ENCODE measurements at regions not wholly inside any gene's neighbourhood (a gene's known extent, or its start where the extent isn't known, plus 50 kb on each side); places are given as distances from the start of the nearest gene placed in this dataset.

DNA sequence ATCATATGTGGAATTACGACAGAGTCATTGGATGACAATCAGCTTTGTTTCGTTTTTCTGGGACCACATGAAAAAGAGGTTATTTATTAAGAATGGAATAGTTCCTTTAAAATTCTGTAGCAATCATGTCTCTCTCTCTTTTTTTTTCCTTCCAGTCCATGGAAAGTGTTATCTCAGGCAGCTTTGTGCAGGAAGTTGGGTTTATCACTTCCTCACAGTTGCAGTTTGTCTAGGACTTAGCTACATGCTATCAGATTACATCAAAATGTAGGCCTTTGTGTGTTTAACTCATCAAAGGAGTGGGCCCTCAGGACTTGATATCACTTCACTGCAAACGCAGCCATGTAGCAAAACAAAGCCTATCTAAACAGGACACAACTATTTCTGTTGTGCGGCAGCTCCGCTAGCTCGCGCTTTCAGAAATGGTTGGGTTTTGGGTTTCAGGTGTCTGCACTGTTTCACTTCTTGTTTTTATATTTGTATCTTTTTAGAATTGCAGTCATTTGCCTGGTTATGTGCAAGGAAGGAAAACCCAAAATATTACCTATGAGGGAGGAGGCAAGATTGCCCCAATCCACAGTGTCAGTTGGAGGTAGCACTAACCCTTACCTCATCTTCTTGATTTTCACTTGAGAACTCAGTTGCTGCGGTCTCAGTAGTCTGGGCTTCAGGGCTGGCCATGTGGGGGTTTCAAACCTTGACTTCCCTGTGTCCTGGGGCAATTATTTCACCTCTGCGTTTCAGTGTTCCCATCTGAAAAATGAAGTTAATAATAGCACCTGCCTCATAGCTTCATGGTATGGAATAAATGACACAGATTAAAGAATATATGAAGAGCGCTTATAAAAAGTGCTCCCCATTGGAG lies 66.7 kb downstream of the HHEX start:
- Histone ChIP-seq H2AK5ac (ENCODE audit: low read depth, low read length) (peak overlapping the region; percentile 78), H3K4me1 (ENCODE audit: control insufficient read depth, insufficient read depth, low read length) (peaks cover 14% of the 10 kb centered on the region), H2BK20ac (ENCODE audit: low read depth, low read length) (peak overlapping the region; percentile 23), H3K18ac (ENCODE audit: low read depth, low read length) (peak overlapping the region; percentile 42), H2BK5ac (ENCODE audit: low read depth, low read length, poor library complexity, severe bottlenecking) (peak overlapping the region; percentile 30), H2AFZ (replicated peaks; ENCODE audit: low read length, poor library complexity) (peak overlapping the region; percentile 90), H4K91ac (ENCODE audit: insufficient read depth, low read depth, low read length) (peak overlapping the region; percentile 60), H3K9ac (ENCODE audit: low read depth, low read length) (no peak overlapping the region; the same call in 1 of the 2 replicates), H3K4ac (ENCODE audit: low read depth, low read length) (peak overlapping the region; percentile 60), H2BK15ac (ENCODE audit: low read depth, low read length) (peak overlapping the region; percentile 28; the same call in 2 of the 3 replicates), H3K9me1 (ENCODE audit: insufficient read depth, low read length) (peaks cover 18% of the 10 kb centered on the region), H2AK9ac (replicated peaks; ENCODE audit: low read depth, low read length, poor library complexity) (no peak overlapping the region), H3K27ac (ENCODE audit: insufficient read depth, low read length) (peak overlapping the region; percentile 66; the same call in 1 of the 2 replicates), H3K14ac (replicated peaks; ENCODE audit: low read depth, low read length) (peak overlapping the region; percentile 78), H4K8ac (ENCODE audit: low read depth in 2 of 2, low read length in 2 of 2) (peak overlapping the region; percentile 69 to 82), H4K20me1 (ENCODE audit: insufficient read depth, low read length) (no peaks in the 10 kb centered on the region), H3K9me3 (ENCODE audit: control insufficient read depth, insufficient read depth, low read length) (no peaks in the 10 kb centered on the region), H3K4me3 (ENCODE audit: insufficient read depth, low read depth, low read length) (no peak overlapping the region), H3K36me3 (ENCODE audit: control insufficient read depth, insufficient read depth, low read length) (no peaks in the 10 kb centered on the region), H2BK120ac (ENCODE audit: low read depth, low read length) (peak overlapping the region; percentile 72), H3K27me3 (ENCODE audit: control insufficient read depth, insufficient read depth, low read length) (no peaks in the 10 kb centered on the region), H3K56ac (ENCODE audit: extremely low read depth, insufficient read depth, low read length) (no peak overlapping the region), H3K23ac (ENCODE audit: low read depth, low read length) (peak overlapping the region; percentile 73; the same call in 1 of the 2 replicates), H3K4me2 (ENCODE audit: low read depth, low read length) (no peak overlapping the region), H3K79me1 (ENCODE audit: low read depth in 1 of 2, low read length in 2 of 2) (no peaks in the 10 kb centered on the region), H4K5ac (ENCODE audit: low read depth, low read length) (peak overlapping the region; percentile 81)
- 100% methylated on average over 1 of the region's 10 CpGs; no CpG with 5 or more reads in 1 of the 2 experiments for WGBS, 2 experiments (ENCODE audit: extremely low coverage in 2 of 2, insufficient read length in 1 of 2)
- DNase-seq: peak; percentile 44
- intact Hi-C loops (cut with micrococcal nuclease) (no loop called here), dilution Hi-C loops (cut with HindIII; ENCODE audit: low sequenced_read_pairs, unreplicated experiment) (no loop called here), in situ Hi-C loops (cut with MboI; ENCODE audit: low sequenced_read_pairs) (no loop called here)
- no TSS peak for BruUV-seq (replicated peaks)
- CTCF ChIA-PET: interaction anchor here (1.1 kb wide), 1 partner anchor 16 kb away, joined by 3 read pairs; no protein-coding TSS in a partner anchor
- POLR2A ChIA-PET (ENCODE audit: unreplicated experiment): no interaction called here
- ATAC-seq (ENCODE audit: low read depth): no peak
- TF ChIP-seq MXI1 (IDR thresholded peaks at IDR 0.05; ENCODE audit: borderline replicate concordance, low read depth, low read length) (no peak), RCOR1 (IDR thresholded peaks at IDR 0.05; ENCODE audit: insufficient replicate concordance, low read length) (no peak), MAZ (IDR thresholded peaks at IDR 0.05; ENCODE audit: borderline replicate concordance, low read depth, low read length) (no peak), MAFK (IDR thresholded peaks at IDR 0.05; ENCODE audit: low read depth, low read length) (no peak), RAD21 (IDR thresholded peaks at IDR 0.05; ENCODE audit: low read length) (no peak), POLR2A (IDR thresholded peaks at IDR 0.05; ENCODE audit: low read depth, low read length) (no peak), BHLHE40 (IDR thresholded peaks at IDR 0.05; ENCODE audit: low read depth, low read length) (no peak), CHD1 (IDR thresholded peaks at IDR 0.05; ENCODE audit: low read depth, low read length) (no peak), CEBPB (IDR thresholded peaks at IDR 0.05; ENCODE audit: low read depth, low read length) (no peak), FOS (IDR thresholded peaks at IDR 0.05; ENCODE audit: low read depth, low read length) (no peak), NFE2L2 (IDR thresholded peaks at IDR 0.05; ENCODE audit: low read depth, low read length) (no peak)
- TF ChIP-seq, protein P1, sequence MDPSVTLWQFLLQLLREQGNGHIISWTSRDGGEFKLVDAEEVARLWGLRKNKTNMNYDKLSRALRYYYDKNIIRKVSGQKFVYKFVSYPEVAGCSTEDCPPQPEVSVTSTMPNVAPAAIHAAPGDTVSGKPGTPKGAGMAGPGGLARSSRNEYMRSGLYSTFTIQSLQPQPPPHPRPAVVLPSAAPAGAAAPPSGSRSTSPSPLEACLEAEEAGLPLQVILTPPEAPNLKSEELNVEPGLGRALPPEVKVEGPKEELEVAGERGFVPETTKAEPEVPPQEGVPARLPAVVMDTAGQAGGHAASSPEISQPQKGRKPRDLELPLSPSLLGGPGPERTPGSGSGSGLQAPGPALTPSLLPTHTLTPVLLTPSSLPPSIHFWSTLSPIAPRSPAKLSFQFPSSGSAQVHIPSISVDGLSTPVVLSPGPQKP (IDR thresholded peaks at IDR 0.05; ENCODE audit: borderline replicate concordance, low read depth, low read length): no peak
- TF ChIP-seq, protein P2, sequence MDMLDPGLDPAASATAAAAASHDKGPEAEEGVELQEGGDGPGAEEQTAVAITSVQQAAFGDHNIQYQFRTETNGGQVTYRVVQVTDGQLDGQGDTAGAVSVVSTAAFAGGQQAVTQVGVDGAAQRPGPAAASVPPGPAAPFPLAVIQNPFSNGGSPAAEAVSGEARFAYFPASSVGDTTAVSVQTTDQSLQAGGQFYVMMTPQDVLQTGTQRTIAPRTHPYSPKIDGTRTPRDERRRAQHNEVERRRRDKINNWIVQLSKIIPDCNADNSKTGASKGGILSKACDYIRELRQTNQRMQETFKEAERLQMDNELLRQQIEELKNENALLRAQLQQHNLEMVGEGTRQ (IDR thresholded peaks at IDR 0.05; ENCODE audit: low read depth, low read length): no peak
- TF ChIP-seq, protein P3, sequence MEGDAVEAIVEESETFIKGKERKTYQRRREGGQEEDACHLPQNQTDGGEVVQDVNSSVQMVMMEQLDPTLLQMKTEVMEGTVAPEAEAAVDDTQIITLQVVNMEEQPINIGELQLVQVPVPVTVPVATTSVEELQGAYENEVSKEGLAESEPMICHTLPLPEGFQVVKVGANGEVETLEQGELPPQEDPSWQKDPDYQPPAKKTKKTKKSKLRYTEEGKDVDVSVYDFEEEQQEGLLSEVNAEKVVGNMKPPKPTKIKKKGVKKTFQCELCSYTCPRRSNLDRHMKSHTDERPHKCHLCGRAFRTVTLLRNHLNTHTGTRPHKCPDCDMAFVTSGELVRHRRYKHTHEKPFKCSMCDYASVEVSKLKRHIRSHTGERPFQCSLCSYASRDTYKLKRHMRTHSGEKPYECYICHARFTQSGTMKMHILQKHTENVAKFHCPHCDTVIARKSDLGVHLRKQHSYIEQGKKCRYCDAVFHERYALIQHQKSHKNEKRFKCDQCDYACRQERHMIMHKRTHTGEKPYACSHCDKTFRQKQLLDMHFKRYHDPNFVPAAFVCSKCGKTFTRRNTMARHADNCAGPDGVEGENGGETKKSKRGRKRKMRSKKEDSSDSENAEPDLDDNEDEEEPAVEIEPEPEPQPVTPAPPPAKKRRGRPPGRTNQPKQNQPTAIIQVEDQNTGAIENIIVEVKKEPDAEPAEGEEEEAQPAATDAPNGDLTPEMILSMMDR (conservative IDR thresholded peaks at IDR 0.05; ENCODE audit: low read depth, low read length): no peak

Measured in IMR-90 (cell line).